GM21515 (cell line): ENCODE measurements at regions not wholly inside any gene's neighbourhood (a gene's known extent, or its start where the extent isn't known, plus 50 kb on each side); places are given as distances from the start of the nearest gene placed in this dataset.
"Not testable (repeated sequence)": the region's sequence is repeated elsewhere in the genome, so short reads cannot be mapped to it uniquely, and the experiment has no call there.

Source experiments
- ATAC-seq: cut with Tn5 transposase; IDR thresholded peaks from one replicate; pipeline ENCODE4 v1.9.1; 2021; ENCODE audit not compliant: unreplicated experiment

- no peak for ATAC-seq
These were observed 180.6 kb downstream of the DEPDC1B start for GRCh38 chr5:60519372-60519771.

- ATAC-seq, result no peak
These were observed 182.1 kb downstream of the DEPDC1B start for GRCh38 chr5:60517850-60518249.

DNA sequence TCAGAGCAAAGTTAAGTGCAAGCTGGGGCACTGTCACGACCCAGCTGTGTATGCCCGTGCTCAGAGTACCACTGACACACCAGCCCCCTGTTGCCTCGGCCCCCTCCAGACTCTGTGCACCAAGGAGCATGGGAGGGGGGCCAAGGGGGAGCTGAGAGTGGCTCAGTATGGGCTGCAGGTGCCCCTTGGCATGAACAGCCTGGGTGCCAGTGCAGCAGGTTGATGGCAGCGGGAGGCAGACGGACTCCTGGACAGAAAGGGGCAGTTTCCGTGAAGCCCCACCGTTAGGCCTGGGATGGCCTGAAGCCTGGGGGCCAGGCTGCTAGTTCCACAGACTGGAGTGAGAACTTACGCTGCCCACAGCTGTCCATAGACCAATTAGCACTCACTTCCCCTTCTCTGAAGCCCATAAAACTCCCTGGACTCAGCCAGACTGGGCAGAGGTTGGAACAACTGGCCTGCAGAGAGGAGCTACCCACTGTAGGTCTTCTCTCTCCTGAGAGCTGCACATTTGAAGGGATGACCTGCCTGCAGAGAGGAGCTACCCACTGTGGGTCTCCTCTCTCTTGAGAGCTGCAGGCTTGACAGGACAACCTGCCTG lies 182.8 kb downstream of the DEPDC1B start:
- ATAC-seq, result no peak

DNA sequence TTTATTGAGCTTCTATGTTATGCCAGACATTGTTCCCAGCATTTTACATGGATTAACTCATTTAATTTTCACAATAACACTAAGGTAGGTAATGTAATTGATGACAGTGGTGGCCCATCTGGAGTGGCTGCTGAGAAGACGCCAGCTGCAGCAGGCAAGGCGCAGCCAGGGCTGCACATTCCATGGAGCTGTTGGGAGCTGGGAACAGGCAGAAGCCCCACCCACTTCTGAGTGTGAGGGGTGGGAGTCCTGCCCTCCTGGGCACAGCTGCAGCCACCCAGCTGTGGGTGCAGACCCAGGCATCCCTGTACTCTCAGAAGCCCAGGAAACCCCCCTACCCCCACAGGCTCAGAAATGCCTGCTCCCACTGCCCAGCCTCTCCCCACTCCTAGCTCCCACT lies 183.3 kb downstream of the DEPDC1B start:
- no peak for ATAC-seq

DNA sequence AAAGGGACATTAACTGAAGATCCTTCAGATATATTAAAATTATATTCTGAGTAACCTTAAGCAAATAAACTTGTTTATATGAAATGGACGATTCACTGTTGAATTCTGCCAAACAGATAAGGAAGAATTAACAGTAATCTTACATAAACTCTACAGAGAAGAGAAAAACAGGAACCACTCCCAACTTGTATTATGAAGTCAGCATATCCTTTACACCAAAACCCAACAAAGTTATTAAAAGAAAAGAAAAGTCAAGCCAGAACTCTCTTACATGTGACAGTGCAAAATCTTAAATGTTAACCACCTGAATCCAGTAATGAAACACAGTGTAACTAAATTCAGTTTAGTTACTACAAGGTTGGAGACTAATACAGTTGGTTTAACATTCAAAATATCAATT lies 185.8 kb downstream of the DEPDC1B start:
- ATAC-seq, result no peak

DNA sequence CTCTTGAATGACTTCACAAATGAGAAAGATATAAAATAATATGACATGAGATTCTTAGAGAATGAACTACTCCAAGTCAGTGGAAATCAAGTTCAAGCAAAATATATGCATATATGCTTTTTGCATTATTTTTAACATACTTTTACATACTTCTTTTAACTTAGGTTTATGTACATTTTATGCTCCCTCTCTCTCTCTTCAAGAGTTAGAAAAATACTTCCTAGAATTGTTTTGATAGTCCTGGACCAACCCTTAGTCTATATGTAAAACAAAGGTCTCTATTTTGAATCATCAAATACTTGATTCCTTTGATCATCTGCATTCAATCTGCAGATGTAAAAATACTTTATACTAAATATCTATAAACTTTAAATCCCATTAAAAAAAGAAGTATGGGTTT lies 187.8 kb downstream of the DEPDC1B start:
- ATAC-seq, result no peak

DNA sequence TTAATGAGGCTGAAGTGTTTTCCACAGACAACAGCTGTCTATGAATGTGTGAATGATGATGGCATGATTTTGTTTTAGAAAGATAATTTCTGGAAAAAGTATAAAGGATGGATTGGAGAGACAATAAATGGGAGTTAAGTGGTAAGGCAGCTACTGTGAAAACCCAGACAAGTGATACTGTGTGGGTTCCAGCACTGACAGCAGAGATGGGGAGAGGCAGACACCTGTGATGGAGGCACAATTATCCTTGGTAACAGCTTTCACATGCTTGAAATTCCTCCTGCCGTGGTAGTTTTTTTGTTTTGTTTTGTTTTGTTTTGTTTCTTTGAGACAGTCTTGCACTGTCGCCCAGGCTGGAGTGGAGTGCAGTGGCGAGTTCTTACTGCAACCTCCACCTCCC lies 189.3 kb downstream of the DEPDC1B start:
- no peak for ATAC-seq

GRCh38 chr5:60510049-60510448 lies 189.9 kb downstream of the DEPDC1B start:
- ATAC-seq, result no peak

- no peak for ATAC-seq
These were observed 190.4 kb downstream of the DEPDC1B start for GRCh38 chr5:60509519-60509918.

DNA sequence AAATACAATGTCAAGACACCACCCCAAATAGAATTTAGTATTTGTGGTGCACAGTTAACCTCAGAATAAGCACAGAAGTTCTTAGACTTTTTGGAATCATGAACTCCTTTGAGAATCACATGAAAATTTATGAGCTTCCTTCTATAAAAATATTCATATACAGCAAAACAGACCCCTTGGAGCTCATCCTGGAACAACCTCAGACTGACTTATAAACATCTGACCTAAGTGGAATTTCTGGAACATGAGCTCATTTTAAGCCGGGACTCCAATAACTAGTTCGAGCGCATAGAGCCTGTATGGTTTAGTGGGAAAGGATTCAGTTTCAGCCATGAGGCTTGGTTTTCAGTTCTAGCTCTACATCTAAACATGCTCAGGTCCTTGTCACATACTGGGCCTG lies 192.3 kb downstream of the DEPDC1B start:
- no peak for ATAC-seq

- no peak for ATAC-seq
These were observed 194.4 kb downstream of the DEPDC1B start for GRCh38 chr5:60505373-60506171.

GRCh38 chr5:60504342-60504741 lies 195.6 kb downstream of the DEPDC1B start:
- ATAC-seq, result peak; percentile 92

- ATAC-seq, result peak; percentile 74
These were observed 196.2 kb downstream of the DEPDC1B start for GRCh38 chr5:60503771-60504170.

GRCh38 chr5:60497706-60498500 lies 202.1 kb downstream of the DEPDC1B start:
- no peak for ATAC-seq

DNA sequence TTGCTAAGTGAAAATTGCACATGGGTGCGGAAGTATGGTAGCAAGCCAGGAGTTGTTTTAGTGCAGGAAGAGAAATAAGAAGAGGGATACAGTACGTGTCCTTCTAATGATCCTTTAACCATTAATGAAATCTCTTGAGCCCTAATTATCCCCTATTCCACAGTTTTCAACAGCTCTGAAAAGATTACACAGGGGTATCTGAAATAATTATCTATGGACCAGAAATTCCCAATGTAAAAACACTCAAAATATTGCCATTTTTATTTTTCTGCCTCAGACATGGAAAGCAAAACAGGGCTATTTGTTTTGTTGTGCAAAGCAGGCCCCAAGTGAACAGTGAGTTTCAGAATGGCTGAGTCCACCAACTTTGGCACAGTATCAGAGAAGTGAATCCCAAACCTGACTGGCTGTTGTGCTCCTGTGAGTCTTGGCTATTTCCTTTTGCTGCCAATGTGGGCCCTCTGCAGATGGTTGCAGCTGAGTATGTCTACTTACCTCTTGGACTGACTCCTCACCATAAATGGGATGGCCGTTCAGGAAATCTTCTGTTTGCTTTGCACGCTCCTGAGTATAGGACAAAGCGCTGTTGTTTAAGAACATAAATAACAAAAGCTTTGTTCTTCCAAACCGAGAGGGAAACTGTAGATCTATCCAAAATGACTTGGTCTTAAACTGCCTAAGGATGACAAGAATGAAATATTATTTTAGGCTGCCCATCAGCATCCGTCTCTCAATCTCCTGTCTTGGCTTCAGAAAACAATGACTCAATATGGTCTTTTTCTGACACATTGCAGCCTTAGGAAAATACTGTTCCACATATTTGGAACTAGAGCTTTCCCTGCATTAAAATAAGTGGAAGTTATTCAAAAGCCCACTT lies 204.1 kb downstream of the DEPDC1B start:
- ATAC-seq, result no peak

GRCh38 chr5:60494635-60495034 lies 205.3 kb downstream of the DEPDC1B start:
- peak; percentile 65 for ATAC-seq

GRCh38 chr5:60494144-60494543 lies 205.8 kb downstream of the DEPDC1B start:
- no peak for ATAC-seq

DNA sequence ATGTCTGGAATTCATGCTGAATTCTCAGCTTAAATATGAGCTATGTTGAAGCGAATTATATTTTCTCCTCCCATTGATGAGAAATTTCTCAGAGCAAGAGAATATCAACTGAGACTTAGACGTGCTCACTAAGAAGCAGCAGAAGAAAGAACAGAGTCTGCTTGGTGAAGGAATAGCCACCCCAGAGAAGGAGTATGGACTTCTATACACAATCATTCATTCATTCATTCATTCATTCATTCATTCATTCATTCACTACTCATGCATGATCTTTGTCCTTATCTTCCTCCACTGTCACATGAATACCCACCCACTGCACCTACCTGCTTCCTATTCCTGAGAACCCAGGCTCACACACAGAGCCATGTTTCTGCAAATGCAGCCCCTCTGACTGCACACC lies 206.6 kb downstream of the DEPDC1B start:
- ATAC-seq, result no peak

DNA sequence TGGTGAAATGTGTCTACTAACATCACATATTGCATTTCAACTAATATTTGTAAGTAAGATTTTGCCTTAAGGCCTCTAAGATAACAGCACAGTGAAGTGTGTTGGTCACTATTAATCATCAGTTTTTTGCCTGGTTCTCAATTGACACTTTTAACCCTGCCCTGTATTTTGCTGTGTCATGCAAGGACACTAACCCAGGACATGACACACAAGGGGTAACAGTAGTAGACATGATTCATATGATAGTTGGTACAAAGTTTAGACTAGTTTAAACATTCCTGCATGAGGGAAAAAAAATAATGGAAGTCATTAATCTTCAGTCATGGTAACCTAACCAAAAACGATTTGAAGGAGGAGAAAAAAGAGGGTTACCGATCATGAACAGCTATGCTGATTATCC lies 207.0 kb downstream of the DEPDC1B start:
- no peak for ATAC-seq

DNA sequence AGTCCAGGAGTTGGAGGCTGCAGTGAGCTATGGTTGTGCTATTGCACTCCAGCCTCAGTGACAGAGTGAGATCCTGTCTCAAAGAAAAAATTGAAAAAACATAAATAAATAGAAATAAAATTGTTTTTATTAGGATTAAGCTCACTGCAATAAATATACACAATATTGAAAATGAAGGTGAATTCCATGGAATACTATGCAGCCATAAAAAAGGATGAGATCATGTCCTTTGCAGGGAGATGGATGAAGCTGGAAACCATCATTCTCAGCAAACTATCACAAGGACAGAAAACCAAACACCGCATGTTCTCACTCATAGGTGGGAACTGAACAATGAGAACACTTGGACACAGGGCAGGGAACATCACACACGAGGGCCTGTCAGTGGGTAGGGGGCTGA lies 207.6 kb downstream of the DEPDC1B start:
- not testable (repeated sequence) for ATAC-seq

DNA sequence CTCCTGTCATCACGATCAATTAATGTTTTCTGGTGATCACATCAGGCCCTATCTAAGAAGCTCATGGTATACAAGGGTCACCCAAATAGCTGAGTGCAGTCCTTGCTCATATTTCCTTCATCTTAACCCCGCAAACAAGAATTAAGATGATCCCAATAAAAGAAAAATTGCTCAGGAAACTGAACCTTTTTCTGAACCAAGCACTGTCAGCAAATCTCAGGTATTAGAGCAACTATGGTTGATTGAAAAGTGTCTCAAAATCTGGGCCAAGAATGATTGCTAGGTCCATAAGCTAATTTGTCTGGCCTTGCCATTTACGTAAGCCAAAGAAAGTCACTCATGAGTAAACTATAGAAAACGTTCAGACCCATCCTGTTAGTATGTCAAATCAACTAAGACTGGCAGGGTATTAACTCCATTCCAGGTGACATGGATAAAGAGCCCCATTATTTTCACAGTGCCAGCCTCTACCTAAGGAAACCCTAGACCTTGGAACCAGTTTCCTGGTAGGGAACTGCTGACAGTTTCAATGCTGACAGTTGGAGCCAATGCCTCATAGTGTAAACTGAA lies 209.3 kb downstream of the DEPDC1B start:
- ATAC-seq, result no peak
